CD4-positive, alpha-beta T cell treated with Interleukin-15 for 1 hour (primary cell): ENCODE measurements at regions not wholly inside any gene's neighbourhood (a gene's known extent, or its start where the extent isn't known, plus 50 kb on each side); places are given as distances from the start of the nearest gene placed in this dataset.

Experiments used
- DNase-seq: peaks from one replicate; pipeline ENCODE4 v3.0.0-alpha.2; 2020

DNA sequence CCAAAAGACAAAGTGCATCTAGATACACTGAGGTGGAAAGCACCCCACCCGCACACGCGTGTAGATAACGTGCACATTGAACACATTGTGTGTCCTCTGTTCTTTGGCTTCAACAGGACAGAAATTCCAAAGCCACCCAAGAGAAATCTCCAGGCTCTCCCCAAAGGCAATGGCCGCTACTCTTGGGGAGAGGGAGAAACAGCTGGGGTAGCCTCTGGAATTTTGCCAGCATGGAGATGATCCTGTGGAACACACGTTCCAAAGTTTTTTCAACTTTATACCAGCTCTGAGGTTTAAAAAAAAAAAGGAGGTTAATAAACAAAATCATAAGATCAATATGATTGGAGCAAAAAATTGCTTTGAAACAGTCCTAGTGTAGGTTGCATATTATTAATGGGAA, 63.0 kb upstream of the CD82 start:
- no peak for DNase-seq

DNA sequence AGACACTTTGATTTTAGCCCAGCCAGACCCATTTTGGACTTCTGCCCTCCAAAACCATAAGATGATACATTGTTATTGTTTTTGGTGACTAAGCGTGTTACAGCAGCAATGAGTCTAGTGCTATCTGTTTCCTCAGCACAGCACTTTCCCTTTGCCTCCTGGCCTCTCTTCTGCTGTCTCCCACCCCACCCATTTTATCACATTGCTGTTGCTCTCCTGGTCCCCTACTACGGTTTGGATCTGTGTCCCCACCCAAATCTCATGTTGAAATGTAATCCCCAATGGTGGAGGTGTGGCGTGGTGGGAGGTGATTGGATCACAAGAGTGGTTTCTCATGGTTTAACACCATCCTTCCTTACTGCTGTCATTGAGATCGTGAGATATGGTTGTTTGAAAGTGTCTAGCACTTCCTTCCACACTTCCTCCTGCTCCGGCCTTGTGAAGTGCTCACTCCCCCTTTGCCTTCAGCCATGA, 59.8 kb upstream of the CD82 start:
- no peak for DNase-seq

DNA sequence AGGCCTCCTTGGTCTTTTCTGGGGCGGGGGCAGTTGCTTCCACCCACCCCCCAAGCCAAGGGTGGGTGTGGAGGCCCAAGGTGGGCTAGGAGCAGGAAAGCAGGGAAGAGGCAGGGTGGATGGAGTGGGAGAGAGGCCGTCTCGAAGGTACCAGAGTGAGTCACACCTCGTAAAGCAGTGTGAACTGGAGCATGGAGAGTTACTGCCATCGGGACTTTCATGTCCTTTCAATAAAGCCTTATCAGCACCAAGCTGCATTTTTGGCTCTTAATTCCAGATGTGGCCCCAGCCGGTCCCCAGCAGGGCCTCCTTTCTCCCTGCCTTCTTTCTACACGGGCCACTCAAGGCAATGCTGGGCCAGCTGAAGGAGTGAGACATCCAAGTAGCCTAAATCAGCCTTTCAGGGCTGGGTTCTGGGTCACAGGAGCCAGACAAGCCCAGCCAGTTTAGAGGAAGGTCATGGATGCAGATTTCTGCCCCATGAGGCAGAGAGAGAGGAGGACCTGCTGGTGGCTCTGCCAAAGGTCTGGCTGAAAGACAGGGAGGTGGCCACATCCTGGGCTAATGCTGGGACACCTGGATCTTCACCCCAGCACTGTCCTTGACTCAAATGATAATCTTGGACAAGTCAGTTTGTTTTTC, 59.0 kb upstream of the CD82 start:
- no peak for DNase-seq

DNA sequence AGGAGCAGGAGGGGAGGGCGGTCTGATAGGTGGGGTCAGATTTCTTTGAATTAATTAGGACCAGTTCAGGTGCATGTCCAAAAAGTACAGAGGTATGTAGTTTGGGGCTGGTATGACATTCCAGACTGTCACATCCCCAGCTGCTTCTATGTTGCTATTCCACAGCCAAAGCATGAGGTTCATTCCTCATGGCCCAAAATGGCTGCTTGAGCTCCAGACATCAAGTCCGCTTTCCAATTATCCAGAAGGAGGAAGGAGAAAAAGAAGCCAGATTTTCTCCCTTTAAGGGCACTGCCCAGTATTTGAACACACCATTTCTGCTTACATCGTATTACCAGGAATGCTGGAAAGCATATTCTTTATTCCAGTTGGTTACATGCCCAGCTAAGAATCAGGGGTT, 58.0 kb upstream of the CD82 start:
- no peak for DNase-seq

DNA sequence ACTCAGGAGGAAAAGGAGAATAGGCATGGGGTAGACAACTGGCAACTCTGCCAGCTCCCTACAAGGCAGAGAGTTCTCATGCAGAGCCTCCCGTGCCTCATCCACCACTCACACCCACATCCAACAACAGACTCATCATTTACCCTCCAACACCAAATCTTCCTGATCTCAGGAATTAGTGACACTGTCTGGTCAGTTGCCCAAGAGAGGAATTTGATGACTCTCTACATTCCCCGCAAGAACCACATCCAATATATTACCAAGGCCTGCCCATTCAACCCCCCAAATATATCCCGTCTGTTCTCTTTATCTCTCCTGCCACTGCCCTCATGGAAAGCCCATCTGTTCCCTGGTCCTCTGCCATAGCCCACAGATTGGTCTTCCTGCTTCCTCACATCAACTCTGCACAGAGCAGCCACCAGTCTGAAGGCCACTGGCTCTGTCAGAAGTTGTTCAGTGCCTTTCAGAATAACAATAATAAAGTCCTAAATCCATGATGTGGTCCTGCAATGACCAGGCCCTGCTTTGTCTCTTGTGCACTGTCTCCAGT, 57.5 kb upstream of the CD82 start:
- DNase-seq: no peak

DNA sequence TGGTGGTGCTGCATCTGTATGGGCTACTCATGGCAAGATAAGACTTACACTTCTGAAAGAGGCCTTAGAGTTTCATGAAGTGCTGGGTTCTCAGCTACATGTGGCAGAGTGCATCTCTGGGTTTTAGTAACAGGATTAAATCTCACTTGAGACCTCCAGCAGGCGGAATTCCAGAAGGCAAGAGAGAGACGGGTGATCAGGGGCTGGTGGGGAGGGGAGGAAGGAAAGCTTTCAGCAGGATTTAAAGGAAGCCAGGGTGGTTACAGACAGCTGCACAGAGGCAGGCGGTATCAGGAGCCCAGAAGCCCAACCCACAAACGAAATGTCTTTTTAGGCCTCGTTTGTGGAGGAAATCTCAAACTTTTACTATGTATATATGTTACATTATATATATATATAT, 56.2 kb upstream of the CD82 start:
- DNase-seq: no peak

DNA sequence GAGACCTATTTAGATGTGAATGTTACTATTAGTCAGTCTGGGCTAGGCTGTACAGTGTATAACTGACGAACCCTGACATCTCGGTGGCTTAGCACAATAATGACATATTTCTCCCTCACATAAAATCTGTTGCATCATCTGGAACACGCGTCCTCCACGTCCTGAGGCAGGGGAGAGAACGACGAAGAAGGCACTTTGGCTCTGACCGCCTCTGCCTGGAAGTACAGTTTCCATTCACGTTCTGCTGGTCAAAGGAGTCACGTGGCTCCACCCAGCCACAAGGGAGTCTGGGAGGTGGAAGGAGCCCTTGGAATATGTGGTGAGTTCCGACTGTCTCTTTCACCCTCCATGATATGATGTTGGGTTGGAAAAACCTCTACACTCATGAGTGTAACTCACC, 55.1 kb upstream of the CD82 start:
- no peak for DNase-seq

DNA sequence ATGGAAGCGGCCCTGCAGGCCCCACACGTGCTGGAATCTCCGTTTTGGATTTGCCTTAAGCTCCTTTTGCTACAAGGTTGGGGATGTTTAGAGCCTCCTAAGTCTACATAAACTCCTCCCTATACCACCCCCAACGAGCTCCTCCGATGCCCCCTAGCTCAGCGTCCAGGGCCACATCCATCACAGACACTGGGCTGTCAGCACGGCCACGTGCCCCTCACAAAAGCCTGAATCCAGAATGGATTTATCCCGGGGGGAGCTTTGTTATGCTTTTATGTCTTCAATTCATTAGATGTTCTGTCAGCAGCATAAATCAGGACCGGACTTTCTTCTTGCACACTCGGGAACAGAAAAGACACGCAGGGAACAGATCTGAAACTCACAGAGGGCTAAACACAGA, 52.6 kb upstream of the CD82 start:
- DNase-seq: no peak

DNA sequence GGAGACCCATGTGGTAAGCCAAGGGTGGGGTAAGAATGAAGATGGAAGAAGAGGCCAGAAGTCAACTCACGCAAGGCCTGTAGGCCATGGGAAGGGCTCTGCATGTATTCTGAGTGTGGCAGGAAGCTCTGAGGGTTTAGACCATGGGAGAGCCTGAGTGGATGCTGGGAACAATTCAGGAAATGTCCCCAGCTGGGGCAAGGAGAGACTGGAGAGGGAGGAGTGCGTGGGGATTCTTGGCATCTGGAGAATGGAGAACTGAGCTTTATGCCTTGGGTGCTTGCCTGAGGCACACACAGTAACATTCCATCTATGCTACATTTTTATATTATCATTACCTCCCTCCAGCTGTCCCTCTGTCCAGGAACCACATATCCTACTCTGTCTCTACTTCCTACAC, 50.4 kb upstream of the CD82 start:
- DNase-seq: no peak
